Suprapubic skin (tissue), 4 donors: ENCODE measurements at regions not wholly inside any gene's neighbourhood (a gene's known extent, or its start where the extent isn't known, plus 50 kb on each side); places are given as distances from the start of the nearest gene placed in this dataset.

Experiments used
- DNase-seq, 2 donors: peaks; one replicate each; pipeline ENCODE4 v3.0.0-alpha.2; 2019; ENCODE audit warnings: low spot score in 2 of 2
- H3K27ac ChIP-seq: fragments of 200-600 bp; sonication (generic); one replicate; pipeline ENCODE4 v1.5.1; 2019
- H3K27me3 ChIP-seq: fragments of 200-600 bp; sonication (generic); one replicate; pipeline ENCODE4 v1.5.1; 2019
- H3K36me3 ChIP-seq: fragments of 200-600 bp; sonication (generic); one replicate; pipeline ENCODE4 v1.5.1; 2019
- H3K4me1 ChIP-seq: fragments of 200-600 bp; sonication (generic); one replicate; pipeline ENCODE4 v1.5.1; 2019
- H3K4me3 ChIP-seq: fragments of 200-600 bp; sonication (generic); one replicate; pipeline ENCODE4 v1.5.1; 2019; ENCODE audit warnings: mild to moderate bottlenecking
- H3K9me3 ChIP-seq: fragments of 200-600 bp; sonication (generic); one replicate; pipeline ENCODE4 v1.5.1; 2019
- CTCF ChIP-seq, 2 donors: fragments of 200-600 bp in 1 of 2; fragments of 450-650 bp in 1 of 2; sonication (generic) in 1 of 2; IDR thresholded peaks; one replicate each; pipeline ENCODE4 v1.5.1; 2016 to 2019; ENCODE audit warnings: antibody characterized with exemption in 2 of 2, mild to moderate bottlenecking in 1 of 2, moderate library complexity in 1 of 2
- EP300 ChIP-seq: sonication (generic); formaldehyde crosslinking; IDR thresholded peaks from one replicate; pipeline ENCODE4 v1.6.1; 2017; ENCODE audit warnings: antibody characterized with exemption
- POLR2A ChIP-seq, 2 donors: fragments of 450-650 bp; IDR thresholded peaks; one replicate each; pipeline ENCODE4 v1.6.1; 2017; ENCODE audit warnings: antibody characterized with exemption in 2 of 2, mild to moderate bottlenecking in 2 of 2, moderate library complexity in 2 of 2
- POLR2AphosphoS5 ChIP-seq, 3 donors: sonication (generic); formaldehyde crosslinking; IDR thresholded peaks; one replicate each; pipeline ENCODE4 v1.6.1; 2017; ENCODE audit warnings: antibody characterized with exemption in 3 of 3
- WGBS: methylation state at CpG from one replicate; pipeline ENCODE4 v1.1.5; 2018; 5-methylcytosine and 5-hydroxymethylcytosine counted together

- Histone ChIP-seq H3K27me3 (no peaks in the 10 kb centered on the region), H3K27ac (no peak overlapping the region), H3K4me1 (no peaks in the 10 kb centered on the region), H3K4me3 (no peak overlapping the region), H3K36me3 (no peaks in the 10 kb centered on the region), H3K9me3 (no peaks in the 10 kb centered on the region)
- no peak for DNase-seq
- TF ChIP-seq EP300 (no peak), CTCF (IDR thresholded peaks at IDR 0.05) (no peak), POLR2AphosphoS5 (IDR thresholded peaks at IDR 0.05) (no peak), POLR2A (IDR thresholded peaks at IDR 0.05) (no peak)
- 89% methylated on average over 4 of the region's 4 CpGs for WGBS
Measured at GRCh38 chr12:125381373-125381772, 316.1 kb downstream of the AACS start.

- no peaks in the 10 kb centered on the region for H3K36me3 ChIP-seq
- no peak for DNase-seq
- 55% methylated on average over 4 of the region's 4 CpGs for WGBS
- no peak overlapping the region for H3K4me3 ChIP-seq
- H3K27me3 ChIP-seq = no peaks in the 10 kb centered on the region
- no peak overlapping the region for H3K27ac ChIP-seq
- no peaks in the 10 kb centered on the region for H3K4me1 ChIP-seq
- TF ChIP-seq POLR2AphosphoS5 (IDR thresholded peaks at IDR 0.05) (no peak), POLR2A (IDR thresholded peaks at IDR 0.05) (no peak), CTCF (IDR thresholded peaks at IDR 0.05) (no peak), EP300 (no peak)
- H3K9me3 ChIP-seq = no peaks in the 10 kb centered on the region
Measured at GRCh38 chr12:125382926-125383325, 317.7 kb downstream of the AACS start.

GRCh38 chr12:125386652-125387051 lies 321.4 kb downstream of the AACS start:
- WGBS = 69% methylated on average over 1 of the region's 1 CpG
- H3K36me3 ChIP-seq = no peaks in the 10 kb centered on the region
- DNase-seq = no peak

GRCh38 chr12:125387206-125387605 lies 322.0 kb downstream of the AACS start:
- no peak for TF ChIP-seq POLR2AphosphoS5 (IDR thresholded peaks at IDR 0.05)
- TF ChIP-seq CTCF (IDR thresholded peaks at IDR 0.05) = no peak
- TF ChIP-seq EP300 = no peak
- TF ChIP-seq POLR2A (IDR thresholded peaks at IDR 0.05) = no peak
- no peak for DNase-seq
- Histone ChIP-seq H3K27ac (no peak overlapping the region), H3K4me3 (no peak overlapping the region), H3K9me3 (no peaks in the 10 kb centered on the region), H3K4me1 (no peaks in the 10 kb centered on the region), H3K36me3 (no peaks in the 10 kb centered on the region), H3K27me3 (no peaks in the 10 kb centered on the region)

More at GRCh38 chr12:125386652-125387051, 321.4 kb downstream of the AACS start:
- no peak for TF ChIP-seq EP300
- no peak for TF ChIP-seq POLR2A (IDR thresholded peaks at IDR 0.05)
- no peak for TF ChIP-seq POLR2AphosphoS5 (IDR thresholded peaks at IDR 0.05)
- TF ChIP-seq CTCF (IDR thresholded peaks at IDR 0.05) = no peak
- H3K27me3 ChIP-seq = no peaks in the 10 kb centered on the region
- no peaks in the 10 kb centered on the region for H3K4me1 ChIP-seq
- no peak overlapping the region for H3K4me3 ChIP-seq
- no peak overlapping the region for H3K27ac ChIP-seq
- H3K9me3 ChIP-seq = no peaks in the 10 kb centered on the region

- no peaks in the 10 kb centered on the region for H3K36me3 ChIP-seq
- no peaks in the 10 kb centered on the region for H3K27me3 ChIP-seq
- no peaks in the 10 kb centered on the region for H3K9me3 ChIP-seq
- no peak overlapping the region for H3K27ac ChIP-seq
- TF ChIP-seq POLR2A (IDR thresholded peaks at IDR 0.05) (no peak), EP300 (no peak), POLR2AphosphoS5 (IDR thresholded peaks at IDR 0.05) (no peak), CTCF (IDR thresholded peaks at IDR 0.05) (no peak)
- DNase-seq = no peak
- H3K4me3 ChIP-seq = no peak overlapping the region
- no peaks in the 10 kb centered on the region for H3K4me1 ChIP-seq
Measured at GRCh38 chr12:125389061-125389697, 323.9 kb downstream of the AACS start.
